ENCODE measurements at regions not wholly inside any gene's neighbourhood (a gene's known extent, or its start where the extent isn't known, plus 50 kb on each side); places are given as distances from the start of the nearest gene placed in this dataset.

DNA sequence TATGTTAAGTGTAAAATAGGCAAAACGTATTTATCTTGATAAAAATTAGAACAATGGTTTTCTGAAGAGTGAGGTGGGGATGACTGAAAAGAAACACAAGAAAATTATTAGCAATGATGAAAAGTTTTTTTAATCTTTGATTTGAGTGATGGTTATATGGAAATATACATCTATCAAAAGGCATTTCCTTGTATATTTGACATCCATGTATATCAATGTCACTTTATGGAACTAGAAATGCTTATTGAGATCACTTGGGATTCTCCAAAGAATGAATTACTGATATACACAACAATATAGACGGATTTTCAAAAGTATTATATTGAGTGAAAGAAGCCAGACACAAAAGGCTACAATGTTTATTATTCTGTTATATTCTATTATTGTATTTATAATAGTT, 1042.0 kb upstream of the POT1 start:
- no peaks in the 10 kb centered on the region for H3K4me1 ChIP-seq
- H3K4me2 ChIP-seq: no peak overlapping the region
- Mint-ChIP-seq H3K4me3 (no peak overlapping the region), H3K27me3 (ENCODE audit: insufficient read depth, low read depth) (no peaks in the 10 kb centered on the region), H3K27ac (no peak overlapping the region), H3K4me1 (no peaks in the 10 kb centered on the region), H3K36me3 (no peaks in the 10 kb centered on the region), H3K9me3 (no peaks in the 10 kb centered on the region)
- H3F3A ChIP-seq (ENCODE audit: low read depth): no peaks in the 10 kb centered on the region
- no peaks in the 10 kb centered on the region for H3K79me2 ChIP-seq (ENCODE audit: low read depth)
- H4K20me1 ChIP-seq (ENCODE audit: low read depth): no peaks in the 10 kb centered on the region
- H3K27me3 ChIP-seq: no peaks in the 10 kb centered on the region
- no peak overlapping the region for H2AFZ ChIP-seq (replicated peaks)
- H3K4me3 ChIP-seq: no peak overlapping the region
- no peak for DNase-seq (ENCODE audit: low spot score)
- H3K9me3 ChIP-seq (ENCODE audit: low read depth): no peaks in the 10 kb centered on the region
- H3K9ac ChIP-seq: no peak overlapping the region
- TF ChIP-seq EZH2 (IDR thresholded peaks at IDR 0.05) (no peak), EZH2phosphoT487 (IDR thresholded peaks at IDR 0.05) (no peak), CTCF (IDR thresholded peaks at IDR 0.05) (no peak)
- no peaks in the 10 kb centered on the region for H3K36me3 ChIP-seq
- H3K27ac ChIP-seq: no peak overlapping the region

DNA sequence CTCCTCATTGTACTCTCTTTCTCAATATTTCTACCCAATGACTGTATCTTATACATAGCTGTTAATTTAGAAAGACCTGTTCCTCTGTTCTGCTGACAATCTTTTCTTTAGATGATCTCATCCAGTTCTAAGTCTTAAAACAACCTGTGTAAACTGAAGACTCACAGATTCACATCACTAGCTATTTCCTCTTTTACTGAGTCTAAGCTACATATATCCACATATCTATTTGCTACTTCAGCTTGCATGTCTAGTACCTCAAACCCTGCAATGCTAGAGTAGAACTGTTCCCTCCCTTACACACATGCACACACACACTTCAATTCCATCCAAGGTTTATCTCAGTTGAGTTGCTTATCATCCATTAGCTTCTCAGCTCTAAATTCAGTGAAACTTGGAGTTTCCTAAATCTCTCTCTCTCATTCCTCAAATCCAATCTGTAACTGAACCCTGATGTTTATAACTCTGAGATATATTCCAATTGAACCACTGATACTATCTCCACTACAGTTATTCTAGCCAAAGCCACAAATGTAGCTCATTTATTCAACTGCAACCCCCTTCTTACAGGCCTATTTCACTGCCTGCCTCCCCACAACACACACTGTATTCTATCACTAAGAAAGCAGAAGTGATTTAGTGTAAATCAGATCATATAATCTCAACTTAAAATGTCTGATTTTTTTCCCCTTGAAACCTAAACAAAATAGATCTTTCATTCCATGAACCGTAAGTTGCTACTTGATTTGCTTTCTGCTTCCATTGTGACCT, 1036.8 kb upstream of the POT1 start:
- Histone ChIP-seq H3K36me3 (no peaks in the 10 kb centered on the region), H2AFZ (replicated peaks) (peak overlapping the region; percentile 93), H3K27me3 (no peaks in the 10 kb centered on the region), H3F3A (ENCODE audit: low read depth) (no peaks in the 10 kb centered on the region), H3K4me1 (no peaks in the 10 kb centered on the region), H3K27ac (no peak overlapping the region), H3K9me3 (ENCODE audit: low read depth) (no peaks in the 10 kb centered on the region), H3K4me3 (no peak overlapping the region), H3K4me2 (no peak overlapping the region), H4K20me1 (ENCODE audit: low read depth) (no peaks in the 10 kb centered on the region), H3K9ac (no peak overlapping the region), H3K79me2 (ENCODE audit: low read depth) (no peaks in the 10 kb centered on the region)
- no peak overlapping the region for H3K27ac Mint-ChIP-seq
- H3K4me3 Mint-ChIP-seq: no peak overlapping the region
- DNase-seq (ENCODE audit: low spot score): no peak
- no peaks in the 10 kb centered on the region for H3K9me3 Mint-ChIP-seq
- TF ChIP-seq EZH2 (IDR thresholded peaks at IDR 0.05): no peak
- no peak for TF ChIP-seq EZH2phosphoT487 (IDR thresholded peaks at IDR 0.05)
- no peak for TF ChIP-seq CTCF (IDR thresholded peaks at IDR 0.05)
- H3K27me3 Mint-ChIP-seq (ENCODE audit: insufficient read depth, low read depth): no peaks in the 10 kb centered on the region
- H3K36me3 Mint-ChIP-seq: no peaks in the 10 kb centered on the region
- H3K4me1 Mint-ChIP-seq: no peaks in the 10 kb centered on the region

GRCh38 chr7:125934955-125935354, 1005.3 kb upstream of the POT1 start:
- Histone ChIP-seq H3K79me2 (ENCODE audit: low read depth) (no peaks in the 10 kb centered on the region), H3K36me3 (no peaks in the 10 kb centered on the region), H4K20me1 (ENCODE audit: low read depth) (no peaks in the 10 kb centered on the region), H3K4me2 (no peak overlapping the region), H3K4me3 (no peak overlapping the region), H3K27ac (no peak overlapping the region), H3K9me3 (ENCODE audit: low read depth) (no peaks in the 10 kb centered on the region), H2AFZ (replicated peaks) (no peak overlapping the region), H3K9ac (no peak overlapping the region), H3F3A (ENCODE audit: low read depth) (no peaks in the 10 kb centered on the region), H3K4me1 (no peaks in the 10 kb centered on the region), H3K27me3 (no peaks in the 10 kb centered on the region)
- Mint-ChIP-seq H3K4me3 (no peak overlapping the region), H3K27me3 (ENCODE audit: insufficient read depth, low read depth) (peaks cover 5% of the 10 kb centered on the region), H3K9me3 (peaks cover 8% of the 10 kb centered on the region), H3K27ac (no peak overlapping the region), H3K4me1 (no peaks in the 10 kb centered on the region), H3K36me3 (no peaks in the 10 kb centered on the region)
- TF ChIP-seq EZH2 (IDR thresholded peaks at IDR 0.05) (no peak), EZH2phosphoT487 (IDR thresholded peaks at IDR 0.05) (no peak), CTCF (IDR thresholded peaks at IDR 0.05) (no peak)
- DNase-seq (ENCODE audit: low spot score): no peak
